IMR-90 (cell line): ENCODE measurements at regions not wholly inside any gene's neighbourhood (a gene's known extent, or its start where the extent isn't known, plus 50 kb on each side); places are given as distances from the start of the nearest gene placed in this dataset.

Experiments
- ATAC-seq: fragments of 200-7000 bp; cut with Tn5 transposase; 2 replicates; pipeline ENCODE4 v1.9.1; 2020; ENCODE audit warnings: low read depth, mild to moderate bottlenecking, moderate library complexity
- BruUV-seq: library from RNA; stranded (reverse); fragments of 400-500 nt; replicated peaks from 2 replicates; lab custom pipeline; 2021; lab: Mats Ljungman, UMichigan
- CTCF ChIA-PET: fragments of 300-600 bp; formaldehyde crosslinking; extraction: SDS; loops from one replicate; lab custom pipeline; 2021; ENCODE audit warnings: antibody characterized with exemption; lab: Yijun Ruan, JAX
- POLR2A ChIA-PET: fragments of 300-600 bp; sonication (Branson Sonifier 250); formaldehyde crosslinking; loops from one replicate; lab custom pipeline; 2022; ENCODE audit warnings: antibody characterized with exemption; ENCODE audit not compliant: unreplicated experiment; lab: Charles Lee
- DNase-seq: peaks from one replicate; pipeline ENCODE4 v3.0.0; 2013
- H2AFZ ChIP-seq: replicated peaks from 2 replicates; pipeline ENCODE3; 2013; ENCODE audit warnings: low read length, mild to moderate bottlenecking; ENCODE audit not compliant: poor library complexity
- H2AK5ac ChIP-seq: 2 replicates; pipeline ENCODE4 v1.6.1; 2013; ENCODE audit warnings: low read depth, low read length, inconsistent platforms
- H2AK9ac ChIP-seq: replicated peaks from 2 replicates; pipeline ENCODE3; 2013; ENCODE audit warnings: mild to moderate bottlenecking, low read depth, low read length, moderate library complexity; ENCODE audit not compliant: poor library complexity
- H2BK120ac ChIP-seq: 2 replicates; pipeline ENCODE4 v1.6.1; 2013; ENCODE audit warnings: low read depth, low read length, inconsistent platforms
- H2BK15ac ChIP-seq: 3 replicates; pipeline ENCODE4 v1.6.1; 2013; ENCODE audit warnings: low read depth, low read length, inconsistent platforms
- H2BK20ac ChIP-seq: 2 replicates; pipeline ENCODE4 v1.6.1; 2013; ENCODE audit warnings: low read depth, mild to moderate bottlenecking, inconsistent platforms, low read length, moderate library complexity
- H2BK5ac ChIP-seq: 2 replicates; pipeline ENCODE4 v1.6.1; 2013; ENCODE audit warnings: mild to moderate bottlenecking, low read depth, low read length, inconsistent platforms; ENCODE audit not compliant: poor library complexity, severe bottlenecking
- H3K14ac ChIP-seq: replicated peaks from 2 replicates; pipeline ENCODE4 v1.6.1; 2013; ENCODE audit warnings: low read depth, low read length, inconsistent platforms
- H3K18ac ChIP-seq: 2 replicates; pipeline ENCODE4 v1.6.1; 2013; ENCODE audit warnings: low read depth, low read length, control low read depth
- H3K23ac ChIP-seq: 2 replicates; pipeline ENCODE4 v1.6.1; 2013; ENCODE audit warnings: low read depth, low read length, inconsistent platforms
- H3K27ac ChIP-seq: 2 replicates; pipeline ENCODE4 v1.5.1; 2013; ENCODE audit warnings: mild to moderate bottlenecking, control low read depth, low read length; ENCODE audit not compliant: insufficient read depth
- H3K27me3 ChIP-seq: 2 replicates; pipeline ENCODE4 v1.6.1; 2013; ENCODE audit warnings: low read length; ENCODE audit not compliant: control insufficient read depth, insufficient read depth
- H3K36me3 ChIP-seq: 2 replicates; pipeline ENCODE4 v1.6.1; 2013; ENCODE audit warnings: low read length, mixed read lengths; ENCODE audit not compliant: control insufficient read depth, insufficient read depth
- H3K4ac ChIP-seq: 2 replicates; pipeline ENCODE4 v1.6.1; 2013; ENCODE audit warnings: low read depth, low read length, inconsistent platforms
- H3K4me1 ChIP-seq: 2 replicates; pipeline ENCODE4 v1.6.1; 2013; ENCODE audit warnings: low read length, mixed read lengths; ENCODE audit not compliant: control insufficient read depth, insufficient read depth
- H3K4me2 ChIP-seq: 2 replicates; pipeline ENCODE4 v1.6.1; 2013; ENCODE audit warnings: low read depth, mild to moderate bottlenecking, control low read depth, low read length, moderate library complexity
- H3K4me3 ChIP-seq: 2 replicates; pipeline ENCODE4 v1.5.1; 2013; ENCODE audit warnings: low read depth, mild to moderate bottlenecking, control low read depth, low read length, moderate library complexity; ENCODE audit not compliant: insufficient read depth
- H3K56ac ChIP-seq: 2 replicates; pipeline ENCODE4 v1.6.1; 2013; ENCODE audit warnings: low read length, inconsistent platforms; ENCODE audit not compliant: insufficient read depth; ENCODE audit errors: extremely low read depth
- H3K79me1 ChIP-seq, 2 experiments: 2 replicates each; pipeline ENCODE4 v1.6.1; 2013; ENCODE audit warnings: low read length in 2 of 2, inconsistent platforms in 1 of 2, low read depth in 1 of 2
- H3K9ac ChIP-seq: 2 replicates; pipeline ENCODE4 v1.6.1; 2013; ENCODE audit warnings: low read depth, low read length, control low read depth
- H3K9me1 ChIP-seq: 2 replicates; pipeline ENCODE4 v1.6.1; 2013; ENCODE audit warnings: low read length, inconsistent platforms; ENCODE audit not compliant: insufficient read depth
- H3K9me3 ChIP-seq: 2 replicates; pipeline ENCODE4 v1.6.1; 2013; ENCODE audit warnings: low read length; ENCODE audit not compliant: control insufficient read depth, insufficient read depth
- H4K20me1 ChIP-seq: 2 replicates; pipeline ENCODE4 v1.6.1; 2013; ENCODE audit warnings: low read length, inconsistent platforms; ENCODE audit not compliant: insufficient read depth
- H4K5ac ChIP-seq: 2 replicates; pipeline ENCODE4 v1.6.1; 2013; ENCODE audit warnings: mild to moderate bottlenecking, low read depth, low read length, control low read depth
- H4K8ac ChIP-seq, 2 experiments: 2 replicates each; pipeline ENCODE4 v1.6.1; 2013; ENCODE audit warnings: low read depth in 2 of 2, low read length in 2 of 2, control low read depth in 1 of 2, inconsistent platforms in 1 of 2
- H4K91ac ChIP-seq: 2 replicates; pipeline ENCODE4 v1.6.1; 2013; ENCODE audit warnings: low read depth, low read length, inconsistent platforms; ENCODE audit not compliant: insufficient read depth
- FOS ChIP-seq: fragments of 150-350 bp; IDR thresholded peaks from 2 replicates; pipeline ENCODE4 v1.6.1; 2016; ENCODE audit warnings: low read depth, low read length
- MXI1 ChIP-seq: IDR thresholded peaks from 2 replicates; pipeline ENCODE4 v1.6.1; 2012; ENCODE audit warnings: low read depth, mild to moderate bottlenecking, low read length, moderate library complexity, borderline replicate concordance
- NFE2L2 ChIP-seq: fragments of 150-350 bp; IDR thresholded peaks from 2 replicates; pipeline ENCODE4 v1.6.1; 2016; ENCODE audit warnings: low read depth, mild to moderate bottlenecking, low read length
- POLR2A ChIP-seq: IDR thresholded peaks from 2 replicates; pipeline ENCODE4 v1.6.1; 2012; ENCODE audit warnings: mild to moderate bottlenecking, low read depth, low read length
- RCOR1 ChIP-seq: IDR thresholded peaks from 2 replicates; pipeline ENCODE4 v1.6.1; 2012; ENCODE audit warnings: mild to moderate bottlenecking, low read length, improper control_type of control experiment; ENCODE audit not compliant: insufficient replicate concordance
- RFX5 ChIP-seq: IDR thresholded peaks from 2 replicates; pipeline ENCODE4 v1.8.0; 2012; ENCODE audit warnings: low read depth, mild to moderate bottlenecking, low read length, moderate library complexity
- SMC3 ChIP-seq: fragments of 150-350 bp; IDR thresholded peaks from 2 replicates; pipeline ENCODE4 v1.6.1; 2016; ENCODE audit warnings: low read depth, mild to moderate bottlenecking, antibody characterized with exemption, low read length, moderate library complexity
- WGBS, 2 experiments: methylation state at CpG; one replicate each; pipeline versions ENCODE4 v1.1.5 to v1.1.7; 2013; ENCODE audit warnings: missing lambda C conversion rate in 2 of 2; ENCODE audit not compliant: insufficient read length in 1 of 2; ENCODE audit errors: extremely low coverage in 2 of 2; 5-methylcytosine and 5-hydroxymethylcytosine counted together
- dilution Hi-C: fragments of 300-500 bp; cut with HindIII; formaldehyde crosslinking; loops from one replicate; pipeline ENCODE4 v1.14.3; 2018; ENCODE audit warnings: low sequenced_read_pairs; ENCODE audit not compliant: unreplicated experiment
- in situ Hi-C: fragments of 300-500 bp; cut with MboI; formaldehyde crosslinking; loops from 3 replicates; pipeline ENCODE4 v1.14.3; 2019; ENCODE audit warnings: low sequenced_read_pairs, inconsistent platforms, mixed read lengths
- intact Hi-C: fragments of 100-400 bp; cut with micrococcal nuclease; formaldehyde crosslinking; loops from 2 replicates; pipeline ENCODE4 v1.10.0; 2022
- TF ChIP-seq, protein P1 (sequence below): fragments of 150-350 bp; IDR thresholded peaks from 2 replicates; pipeline ENCODE4 v1.6.1; 2017; ENCODE audit warnings: mild to moderate bottlenecking, antibody characterized with exemption, low read length, low read depth
- TF ChIP-seq, protein P2 (sequence below): conservative IDR thresholded peaks from 2 replicates; pipeline ENCODE4 v1.5.1; 2012; ENCODE audit warnings: mild to moderate bottlenecking, low read depth, low read length, improper control_type of control experiment

DNA sequence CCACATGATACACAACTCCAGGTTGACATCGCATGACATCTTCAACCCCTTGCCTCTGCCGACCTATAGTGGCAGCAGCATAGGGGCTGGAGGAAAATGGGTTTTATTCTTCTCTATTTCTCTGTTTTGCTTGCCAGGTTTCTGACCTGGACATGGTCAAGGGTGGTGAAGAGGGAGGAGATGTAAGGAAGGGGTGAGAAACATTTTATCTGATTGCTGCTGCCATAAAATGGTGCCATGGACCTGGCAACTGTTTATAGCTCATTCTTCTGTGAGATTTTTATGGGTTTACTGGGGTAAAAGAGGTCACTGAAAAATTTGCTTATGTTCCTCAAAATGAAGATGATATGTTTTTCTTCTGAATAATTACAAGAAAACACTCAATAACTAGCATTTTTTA is 266.7 kb upstream of the FOXQ1 start:
- no peak overlapping the region for H3K14ac ChIP-seq
- H3K4me1 ChIP-seq: no peaks in the 10 kb centered on the region; the same call in 1 of the 2 replicates
- no peaks in the 10 kb centered on the region for H3K79me1 ChIP-seq
- no peak overlapping the region for H2AFZ ChIP-seq
- no TSS peak for BruUV-seq
- in situ Hi-C loops (no loop called here), dilution Hi-C loops (no loop called here), intact Hi-C loops (no loop called here)
- H2BK120ac ChIP-seq: no peak overlapping the region
- POLR2A ChIA-PET: no interaction called here
- H3K9ac ChIP-seq: no peak overlapping the region
- CTCF ChIA-PET: no interaction called here
- H3K23ac ChIP-seq: no peak overlapping the region
- ATAC-seq: no peak
- no peaks in the 10 kb centered on the region for H4K20me1 ChIP-seq
- DNase-seq: no peak
- no peak overlapping the region for H4K8ac ChIP-seq
- no peaks in the 10 kb centered on the region for H3K9me1 ChIP-seq
- H3K9me3 ChIP-seq: no peaks in the 10 kb centered on the region; the same call in 1 of the 2 replicates
- TF ChIP-seq RCOR1 (no peak), NFE2L2 (no peak), FOS (no peak), SMC3 (no peak), POLR2A (no peak), MXI1 (no peak), RFX5 (no peak)
- TF ChIP-seq, protein P1, sequence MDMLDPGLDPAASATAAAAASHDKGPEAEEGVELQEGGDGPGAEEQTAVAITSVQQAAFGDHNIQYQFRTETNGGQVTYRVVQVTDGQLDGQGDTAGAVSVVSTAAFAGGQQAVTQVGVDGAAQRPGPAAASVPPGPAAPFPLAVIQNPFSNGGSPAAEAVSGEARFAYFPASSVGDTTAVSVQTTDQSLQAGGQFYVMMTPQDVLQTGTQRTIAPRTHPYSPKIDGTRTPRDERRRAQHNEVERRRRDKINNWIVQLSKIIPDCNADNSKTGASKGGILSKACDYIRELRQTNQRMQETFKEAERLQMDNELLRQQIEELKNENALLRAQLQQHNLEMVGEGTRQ: no peak
- TF ChIP-seq, protein P2, sequence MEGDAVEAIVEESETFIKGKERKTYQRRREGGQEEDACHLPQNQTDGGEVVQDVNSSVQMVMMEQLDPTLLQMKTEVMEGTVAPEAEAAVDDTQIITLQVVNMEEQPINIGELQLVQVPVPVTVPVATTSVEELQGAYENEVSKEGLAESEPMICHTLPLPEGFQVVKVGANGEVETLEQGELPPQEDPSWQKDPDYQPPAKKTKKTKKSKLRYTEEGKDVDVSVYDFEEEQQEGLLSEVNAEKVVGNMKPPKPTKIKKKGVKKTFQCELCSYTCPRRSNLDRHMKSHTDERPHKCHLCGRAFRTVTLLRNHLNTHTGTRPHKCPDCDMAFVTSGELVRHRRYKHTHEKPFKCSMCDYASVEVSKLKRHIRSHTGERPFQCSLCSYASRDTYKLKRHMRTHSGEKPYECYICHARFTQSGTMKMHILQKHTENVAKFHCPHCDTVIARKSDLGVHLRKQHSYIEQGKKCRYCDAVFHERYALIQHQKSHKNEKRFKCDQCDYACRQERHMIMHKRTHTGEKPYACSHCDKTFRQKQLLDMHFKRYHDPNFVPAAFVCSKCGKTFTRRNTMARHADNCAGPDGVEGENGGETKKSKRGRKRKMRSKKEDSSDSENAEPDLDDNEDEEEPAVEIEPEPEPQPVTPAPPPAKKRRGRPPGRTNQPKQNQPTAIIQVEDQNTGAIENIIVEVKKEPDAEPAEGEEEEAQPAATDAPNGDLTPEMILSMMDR: no peak
- no peak overlapping the region for H3K4ac ChIP-seq
- no peak overlapping the region for H2AK5ac ChIP-seq
- H3K18ac ChIP-seq: no peak overlapping the region
- no peak overlapping the region for H2AK9ac ChIP-seq
- no peak overlapping the region for H2BK15ac ChIP-seq
- H3K27me3 ChIP-seq: peaks cover 43% of the 10 kb centered on the region
- H3K36me3 ChIP-seq: no peaks in the 10 kb centered on the region
- H3K27ac ChIP-seq: no peak overlapping the region
- no peak overlapping the region for H3K56ac ChIP-seq
- no peak overlapping the region for H4K5ac ChIP-seq
- no CpG with 5 or more reads among the region's 2 CpGs for WGBS, 2 experiments
- H2BK20ac ChIP-seq: no peak overlapping the region
- no peak overlapping the region for H3K4me2 ChIP-seq
- H2BK5ac ChIP-seq: no peak overlapping the region
- H4K91ac ChIP-seq: no peak overlapping the region
- no peak overlapping the region for H3K4me3 ChIP-seq
